Effector memory CD4-positive, alpha-beta T cell (primary cell): ENCODE measurements at regions not wholly inside any gene's neighbourhood (a gene's known extent, or its start where the extent isn't known, plus 50 kb on each side); places are given as distances from the start of the nearest gene placed in this dataset.
"Not testable (repeated sequence)": the region's sequence is repeated elsewhere in the genome, so short reads cannot be mapped to it uniquely, and the experiment has no call there.

Source experiments
- DNase-seq, 3 donors: peaks; one replicate each; pipeline ENCODE4 v3.0.0-alpha.2; 2020
- H3K27ac ChIP-seq: 2 replicates; pipeline ENCODE4 v1.7.0; 2013; ENCODE audit warnings: mild to moderate bottlenecking, low read length, moderate library complexity; ENCODE audit not compliant: insufficient read depth, poor library complexity, severe bottlenecking
- H3K27me3 ChIP-seq: replicated peaks from 2 replicates; pipeline ENCODE4 v1.7.0; 2013; ENCODE audit warnings: mild to moderate bottlenecking, low read length; ENCODE audit not compliant: insufficient read depth, control insufficient read depth, poor library complexity, severe bottlenecking
- H3K36me3 ChIP-seq: 2 replicates; pipeline ENCODE4 v1.7.0; 2013; ENCODE audit warnings: mild to moderate bottlenecking, low read length, moderate library complexity; ENCODE audit not compliant: control insufficient read depth, insufficient read depth
- H3K4me1 ChIP-seq: 2 replicates; pipeline ENCODE4 v1.7.0; 2013; ENCODE audit warnings: low read length, mild to moderate bottlenecking; ENCODE audit not compliant: control insufficient read depth, insufficient read depth, poor library complexity, severe bottlenecking
- H3K4me3 ChIP-seq: 2 replicates; pipeline ENCODE4 v1.7.0; 2013; ENCODE audit warnings: low read length, low read depth, mild to moderate bottlenecking; ENCODE audit not compliant: insufficient read depth, poor library complexity, severe bottlenecking
- H3K9me3 ChIP-seq: 2 replicates; pipeline ENCODE4 v1.7.0; 2013; ENCODE audit warnings: mild to moderate bottlenecking, low read length, moderate library complexity; ENCODE audit not compliant: control insufficient read depth

DNA sequence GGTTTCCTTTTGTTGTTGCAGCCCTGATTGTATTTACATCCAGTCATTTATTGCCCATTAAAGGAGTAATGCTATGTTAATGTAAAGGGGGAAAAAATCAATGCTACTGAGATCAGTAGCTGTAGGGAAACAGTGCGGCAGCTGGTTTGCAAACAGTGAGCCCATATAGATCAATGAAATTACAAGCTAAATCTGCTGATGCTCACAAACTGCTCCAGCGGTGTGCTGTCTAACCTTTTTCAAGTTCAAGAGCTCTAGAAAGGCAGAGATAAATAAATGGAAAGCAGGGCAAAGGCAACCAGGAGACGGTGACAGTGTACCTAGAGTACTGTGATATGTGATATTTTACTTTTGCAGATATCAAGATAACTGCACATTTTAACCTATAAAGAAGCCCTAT, 449.0 kb upstream of the MMS22L start:
- Histone ChIP-seq H3K27me3 (no peaks in the 10 kb centered on the region), H3K4me3 (no peak overlapping the region), H3K9me3 (no peaks in the 10 kb centered on the region), H3K27ac (no peak overlapping the region), H3K4me1 (no peaks in the 10 kb centered on the region), H3K36me3 (no peaks in the 10 kb centered on the region)
- no peak for DNase-seq

DNA sequence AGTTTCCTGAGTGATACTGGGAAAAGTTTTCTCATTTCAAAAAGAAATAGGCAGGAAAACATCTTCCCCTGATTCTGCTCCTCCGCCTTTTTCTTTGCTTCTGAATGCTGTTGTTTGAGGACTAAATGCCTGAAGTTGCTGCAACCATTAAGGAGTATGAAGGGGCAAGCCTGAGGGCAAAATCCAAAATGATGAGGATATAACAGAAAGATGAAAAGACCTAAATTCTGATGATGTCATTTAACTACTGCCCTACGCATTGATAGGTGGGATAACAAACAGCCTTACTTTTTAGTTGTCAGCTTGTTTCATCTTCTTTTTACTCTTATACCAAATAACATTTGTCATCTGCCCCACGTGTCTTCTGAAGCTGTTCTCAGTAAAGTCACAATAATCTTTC, 474.6 kb upstream of the MMS22L start:
- Histone ChIP-seq H3K9me3 (no peaks in the 10 kb centered on the region), H3K4me1 (no peaks in the 10 kb centered on the region), H3K27me3 (no peaks in the 10 kb centered on the region), H3K4me3 (no peak overlapping the region), H3K36me3 (no peaks in the 10 kb centered on the region), H3K27ac (no peak overlapping the region)
- DNase-seq, result no peak

DNA sequence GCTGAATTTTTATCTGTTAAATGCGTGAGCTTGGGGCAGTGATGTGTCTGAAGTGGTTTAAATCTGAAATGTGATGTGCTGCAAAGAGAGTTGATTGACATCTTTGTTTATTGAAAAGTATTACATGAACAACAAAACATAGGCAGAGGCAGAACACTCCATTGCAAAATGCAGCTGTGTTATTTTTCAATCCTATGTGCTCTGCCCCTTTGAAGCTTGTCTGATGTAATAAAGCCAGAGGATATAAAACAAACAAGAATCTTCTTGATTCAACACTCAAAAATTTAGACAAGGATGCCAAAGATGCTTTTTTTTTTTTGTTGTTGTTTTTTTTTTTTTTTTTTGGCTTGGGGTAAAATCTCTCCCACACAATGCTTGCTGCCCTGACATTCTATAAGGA, 482.4 kb upstream of the MMS22L start:
- no peak for DNase-seq
- Histone ChIP-seq H3K4me3 (no peak overlapping the region), H3K27ac (no peak overlapping the region), H3K9me3 (no peaks in the 10 kb centered on the region), H3K36me3 (no peaks in the 10 kb centered on the region), H3K27me3 (no peaks in the 10 kb centered on the region), H3K4me1 (no peaks in the 10 kb centered on the region)

DNA sequence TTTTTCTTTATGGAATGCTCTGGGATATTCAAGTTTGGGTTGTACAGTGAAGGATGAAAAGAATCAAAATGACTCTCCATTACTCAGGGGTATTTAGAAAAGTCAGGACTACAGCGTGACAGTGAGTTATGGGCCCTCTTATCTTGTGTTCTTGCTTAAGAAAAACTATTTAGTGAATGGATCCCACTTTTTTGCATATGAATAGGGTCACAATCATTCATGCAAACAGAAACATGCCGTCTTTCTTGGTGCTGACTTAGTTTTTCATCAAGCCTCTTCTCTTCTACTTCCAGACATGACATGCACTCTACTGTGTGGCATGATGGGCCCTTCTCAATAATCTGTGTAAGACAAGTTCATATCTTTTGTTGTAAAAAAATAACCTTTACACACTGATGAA, 488.4 kb upstream of the MMS22L start:
- H3K36me3 ChIP-seq, result no peaks in the 10 kb centered on the region
- no peaks in the 10 kb centered on the region for H3K4me1 ChIP-seq
- no peak for DNase-seq
- no peak overlapping the region for H3K27ac ChIP-seq
- H3K27me3 ChIP-seq, result no peaks in the 10 kb centered on the region
- H3K4me3 ChIP-seq, result no peak overlapping the region
- H3K9me3 ChIP-seq, result no peaks in the 10 kb centered on the region

DNA sequence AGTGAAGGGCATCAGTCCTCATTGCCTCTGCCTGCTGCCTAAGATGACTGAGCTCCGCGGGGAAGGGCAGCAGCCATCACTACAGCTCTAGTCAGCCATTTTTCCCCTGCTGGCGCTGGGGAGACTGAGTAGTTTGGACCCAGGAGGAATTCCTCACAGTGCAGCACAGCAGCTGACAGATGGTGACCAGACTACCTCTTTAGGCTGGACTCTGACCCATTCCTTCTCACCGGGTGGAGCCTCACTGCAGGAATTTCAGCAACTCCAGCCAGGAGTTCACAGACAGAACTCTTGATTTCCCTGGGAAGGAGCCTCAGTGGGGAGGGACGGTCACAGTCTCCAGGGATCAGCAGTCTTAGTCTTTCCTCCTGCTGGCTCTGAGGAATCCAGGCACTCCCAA, 492.0 kb upstream of the MMS22L start:
- no peak overlapping the region for H3K27ac ChIP-seq
- H3K9me3 ChIP-seq, result no peaks in the 10 kb centered on the region
- no peaks in the 10 kb centered on the region for H3K4me1 ChIP-seq
- DNase-seq, result no peak
- H3K27me3 ChIP-seq, result no peaks in the 10 kb centered on the region
- H3K36me3 ChIP-seq, result no peaks in the 10 kb centered on the region
- H3K4me3 ChIP-seq, result no peak overlapping the region

DNA sequence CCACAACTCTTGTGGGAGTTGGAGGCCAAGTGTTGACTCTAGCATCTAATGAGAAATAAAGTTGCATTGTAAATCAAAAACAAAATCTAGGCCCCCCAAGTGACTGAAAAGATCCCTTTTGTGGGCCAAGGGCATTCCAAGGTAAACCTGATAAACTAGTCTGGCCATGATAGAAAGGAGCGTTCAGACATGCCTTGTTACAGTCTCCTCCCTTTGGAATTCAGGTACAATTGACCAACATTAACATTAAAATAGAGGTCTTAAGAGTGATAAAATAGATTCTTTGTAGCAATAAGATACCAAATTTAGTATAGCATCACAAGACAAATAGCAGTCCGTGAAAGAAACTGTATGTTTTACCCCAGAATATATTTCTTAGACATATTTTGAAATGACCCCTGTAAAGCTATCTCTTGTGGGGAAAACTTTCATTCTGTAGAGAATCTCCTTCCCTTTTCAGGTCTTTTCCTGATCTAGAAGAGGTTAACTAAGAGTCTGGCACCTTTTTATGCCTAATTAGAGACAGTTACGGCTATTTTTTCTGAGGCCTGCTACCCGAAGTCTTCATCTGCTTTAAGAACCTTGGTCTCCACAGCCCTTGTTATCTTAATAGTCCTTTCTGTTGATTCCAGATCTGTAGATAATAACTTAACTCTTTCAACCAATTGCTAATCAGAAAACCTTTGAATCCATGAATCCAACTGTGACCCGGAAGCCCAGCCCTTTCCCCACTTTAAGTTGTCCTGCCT, 495.4 kb upstream of the MMS22L start:
- no peaks in the 10 kb centered on the region for H3K36me3 ChIP-seq
- no peaks in the 10 kb centered on the region for H3K27me3 ChIP-seq
- no peak overlapping the region for H3K4me3 ChIP-seq
- DNase-seq, result no peak
- H3K9me3 ChIP-seq, result no peaks in the 10 kb centered on the region
- no peaks in the 10 kb centered on the region for H3K4me1 ChIP-seq
- no peak overlapping the region for H3K27ac ChIP-seq

DNA sequence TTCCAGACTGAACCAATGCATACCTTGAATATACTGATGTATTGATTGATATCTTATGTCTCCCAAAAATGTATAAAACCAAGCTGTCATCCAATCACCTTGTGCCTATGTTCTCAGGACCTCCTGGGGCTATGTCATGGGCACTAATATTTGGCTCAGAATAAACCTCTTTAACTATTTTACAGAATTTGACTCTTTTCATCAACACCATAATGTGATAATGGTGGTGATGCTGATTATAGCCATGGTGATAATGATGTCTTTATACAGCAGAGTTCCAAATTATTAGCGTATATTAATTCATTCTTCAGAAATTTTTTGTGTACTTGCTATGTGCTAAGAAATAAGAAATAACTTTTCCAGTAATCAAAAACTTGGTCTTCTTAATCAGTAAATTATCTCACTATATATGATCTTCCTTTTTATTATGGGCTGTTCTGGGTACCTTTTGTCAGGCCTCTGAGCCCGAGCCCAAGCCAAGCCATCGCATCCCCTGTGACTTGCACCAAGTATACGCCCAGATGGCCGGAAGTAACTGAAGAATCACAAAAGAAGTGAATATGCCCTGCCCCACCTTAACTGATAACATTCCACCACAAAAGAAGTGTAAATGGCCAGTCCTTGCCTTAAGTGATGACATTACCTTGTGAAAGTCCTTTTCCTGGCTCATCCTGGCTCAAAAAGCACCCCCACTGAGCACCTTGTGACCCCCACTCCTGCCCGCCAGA, 496.2 kb upstream of the MMS22L start:
- not testable (repeated sequence) for DNase-seq, H3K36me3 ChIP-seq, H3K27ac ChIP-seq, H3K4me1 ChIP-seq, H3K9me3 ChIP-seq, H3K27me3 ChIP-seq, H3K4me3 ChIP-seq

DNA sequence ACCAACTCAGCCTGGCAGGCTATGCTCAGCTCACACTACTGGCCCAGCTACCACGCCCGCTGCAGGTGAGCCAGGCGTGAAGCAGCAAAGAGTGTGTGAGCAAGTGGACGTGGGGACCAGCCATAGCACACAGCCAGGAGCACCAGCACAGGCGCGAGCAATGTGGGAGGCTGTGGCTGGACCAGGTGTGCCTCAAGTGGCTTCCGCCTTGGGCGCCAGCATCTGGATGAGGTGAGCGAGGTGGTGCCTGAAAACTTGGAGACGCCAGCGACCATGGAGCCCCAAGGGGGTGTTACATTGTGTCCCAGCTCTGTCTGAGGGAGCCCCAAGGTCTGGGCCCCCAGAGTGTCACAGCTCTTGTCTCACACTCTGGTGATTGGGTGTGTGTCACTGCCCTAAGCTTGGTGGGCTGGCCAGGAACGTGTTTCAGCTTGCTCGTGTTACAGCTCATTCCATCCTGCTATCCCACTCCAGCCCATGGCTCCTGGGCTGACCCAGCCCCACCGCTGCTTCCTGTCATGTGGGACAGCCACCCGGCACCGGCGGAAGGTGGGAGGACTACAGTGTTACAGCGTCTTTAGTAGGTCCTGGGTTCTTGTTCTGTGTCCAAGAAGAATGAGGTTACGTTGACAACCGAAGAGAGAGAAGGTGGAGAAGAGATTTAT, 508.0 kb upstream of the MMS22L start:
- Histone ChIP-seq H3K9me3 (no peaks in the 10 kb centered on the region), H3K36me3 (no peaks in the 10 kb centered on the region), H3K27ac (no peak overlapping the region), H3K4me1 (no peaks in the 10 kb centered on the region), H3K27me3 (no peaks in the 10 kb centered on the region), H3K4me3 (no peak overlapping the region)
- no peak for DNase-seq

DNA sequence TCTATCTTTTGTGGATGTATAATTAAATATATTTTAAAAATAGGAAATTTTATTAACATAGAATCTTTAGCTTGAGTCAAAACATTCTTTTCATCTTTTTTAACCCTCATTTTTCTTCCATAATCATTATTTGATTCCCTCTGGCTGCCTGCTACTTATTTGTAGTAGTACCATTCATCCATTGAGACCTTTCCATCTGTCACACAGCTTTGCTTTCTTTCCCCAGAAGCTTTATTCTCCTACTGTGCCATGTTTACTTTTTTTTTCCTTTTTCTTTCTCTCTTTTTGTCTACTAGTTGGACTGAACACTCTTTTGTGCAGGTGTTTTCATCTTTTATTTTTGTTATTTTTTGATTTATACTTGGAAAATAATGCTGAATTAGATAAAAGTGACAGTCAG, 522.6 kb upstream of the MMS22L start:
- H3K36me3 ChIP-seq, result no peaks in the 10 kb centered on the region
- H3K9me3 ChIP-seq, result no peaks in the 10 kb centered on the region
- no peaks in the 10 kb centered on the region for H3K4me1 ChIP-seq
- no peak overlapping the region for H3K27ac ChIP-seq
- no peaks in the 10 kb centered on the region for H3K27me3 ChIP-seq
- H3K4me3 ChIP-seq, result no peak overlapping the region
- no peak for DNase-seq

DNA sequence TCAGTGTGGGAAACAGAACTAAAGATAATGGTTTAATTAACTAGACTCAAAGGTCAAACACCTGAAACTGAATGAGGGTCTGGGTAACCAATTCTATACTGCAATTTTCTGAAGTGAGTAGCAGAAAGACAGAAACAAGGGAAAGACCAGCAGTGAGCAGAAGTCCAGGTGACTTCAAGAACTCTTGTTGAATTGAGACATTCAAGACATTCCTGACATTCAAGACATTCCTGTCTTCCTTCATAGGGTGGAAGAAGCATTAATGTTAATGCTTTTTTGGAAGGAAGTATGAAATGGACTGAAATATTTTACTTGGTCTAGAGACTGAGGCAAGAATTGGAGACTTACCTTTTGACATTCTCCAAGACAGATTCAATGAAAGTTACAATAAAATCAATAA, 529.9 kb upstream of the MMS22L start:
- H3K27ac ChIP-seq, result no peak overlapping the region
- no peak for DNase-seq
- H3K9me3 ChIP-seq, result no peaks in the 10 kb centered on the region
- H3K4me1 ChIP-seq, result no peaks in the 10 kb centered on the region
- H3K36me3 ChIP-seq, result no peaks in the 10 kb centered on the region
- H3K27me3 ChIP-seq, result no peaks in the 10 kb centered on the region
- H3K4me3 ChIP-seq, result no peak overlapping the region
